ENCODE measurements at regions not wholly inside any gene's neighbourhood (a gene's known extent, or its start where the extent isn't known, plus 50 kb on each side); places are given as distances from the start of the nearest gene placed in this dataset.

- no peak overlapping the region for H3K4me3 ChIP-seq
- no peaks in the 10 kb centered on the region for H3K36me3 ChIP-seq
- DNase-seq: no peak
- H3K27ac ChIP-seq: no peak overlapping the region
- H3K9me3 ChIP-seq: no peaks in the 10 kb centered on the region
- in situ Hi-C loops (cut with MboI; ENCODE audit: low pct_ligation_motif_present in 1 of 4, low pct_unique_long_range_greater_than_20kb in 1 of 4, low sequenced_read_pairs in 3 of 4) (loop anchor here in 1 of 4 donors (25.0 kb wide), 1 partner anchor 105 kb away; no protein-coding TSS in a partner anchor), intact Hi-C loops (cut with DNase I; ENCODE audit: low total_unique reads) (loop anchor here (1.0 kb wide), 1 partner anchor 20 kb away; no protein-coding TSS in a partner anchor)
- no peaks in the 10 kb centered on the region for H3K27me3 ChIP-seq
- 60 to 68% methylated on average over 9 to 10 of the region's 10 CpGs for WGBS, 2 donors (ENCODE audit: low coverage in 1 of 2)
- TF ChIP-seq POLR2A (IDR thresholded peaks at IDR 0.05): no peak
- no peak for TF ChIP-seq CTCF (IDR thresholded peaks at IDR 0.05)
- TF ChIP-seq POLR2AphosphoS5 (IDR thresholded peaks at IDR 0.05): no peak
- no peak for TF ChIP-seq EP300 (IDR thresholded peaks at IDR 0.05; ENCODE audit: low read depth)
- H3K4me1 ChIP-seq: no peaks in the 10 kb centered on the region
Measured at GRCh38 chr17:12567077-12568053, 98.3 kb upstream of the MYOCD start.

GRCh38 chr17:12568358-12569251 lies 97.1 kb upstream of the MYOCD start:
- 73 to 82% methylated on average over 5 to 14 of the region's 14 CpGs for WGBS, 2 donors (ENCODE audit: low coverage in 1 of 2)
- TF ChIP-seq CTCF (IDR thresholded peaks at IDR 0.05): no peak
- H3K36me3 ChIP-seq: no peaks in the 10 kb centered on the region
- no peaks in the 10 kb centered on the region for H3K9me3 ChIP-seq
- in situ Hi-C loops (cut with MboI; ENCODE audit: low pct_ligation_motif_present in 1 of 4, low pct_unique_long_range_greater_than_20kb in 1 of 4, low sequenced_read_pairs in 3 of 4) (loop anchor here in 1 of 4 donors (25.0 kb wide), 1 partner anchor 106 kb away; no protein-coding TSS in a partner anchor), intact Hi-C loops (cut with DNase I; ENCODE audit: low total_unique reads) (no loop called here)
- no peak overlapping the region for H3K4me3 ChIP-seq
- no peaks in the 10 kb centered on the region for H3K4me1 ChIP-seq
- H3K27me3 ChIP-seq: no peaks in the 10 kb centered on the region
- H3K27ac ChIP-seq: no peak overlapping the region
- no peak for DNase-seq

GRCh38 chr17:12571606-12572005 lies 94.1 kb upstream of the MYOCD start:
- WGBS, 2 donors (ENCODE audit: low coverage in 1 of 2): 76 to 92% methylated on average over 3 of the region's 3 CpGs
- H3K4me3 ChIP-seq: no peak overlapping the region
- TF ChIP-seq POLR2AphosphoS5 (IDR thresholded peaks at IDR 0.05): no peak
- TF ChIP-seq POLR2A (IDR thresholded peaks at IDR 0.05): no peak
- no peak for TF ChIP-seq CTCF (IDR thresholded peaks at IDR 0.05)
- TF ChIP-seq EP300 (IDR thresholded peaks at IDR 0.05; ENCODE audit: low read depth): no peak
- H3K4me1 ChIP-seq: no peaks in the 10 kb centered on the region
- intact Hi-C loops (cut with DNase I; ENCODE audit: low total_unique reads) (no loop called here), in situ Hi-C loops (cut with MboI; ENCODE audit: low pct_ligation_motif_present in 1 of 4, low pct_unique_long_range_greater_than_20kb in 1 of 4, low sequenced_read_pairs in 3 of 4) (loop anchor here in 1 of 4 donors (25.0 kb wide), 1 partner anchor 109 kb away; no protein-coding TSS in a partner anchor)
- no peaks in the 10 kb centered on the region for H3K36me3 ChIP-seq
- no peak for DNase-seq
- H3K27me3 ChIP-seq: no peaks in the 10 kb centered on the region
- no peak overlapping the region for H3K27ac ChIP-seq
- no peaks in the 10 kb centered on the region for H3K9me3 ChIP-seq

- H3K4me3 ChIP-seq: no peak overlapping the region
- DNase-seq: no peak
- H3K27ac ChIP-seq: no peak overlapping the region
- intact Hi-C loops (cut with DNase I; ENCODE audit: low total_unique reads): no loop called here
- WGBS, 2 donors (ENCODE audit: low coverage in 1 of 2): 75% methylated on average over 2 of the region's 2 CpGs
- H3K36me3 ChIP-seq: no peaks in the 10 kb centered on the region
- no peaks in the 10 kb centered on the region for H3K9me3 ChIP-seq
- no peaks in the 10 kb centered on the region for H3K27me3 ChIP-seq
- H3K4me1 ChIP-seq: no peaks in the 10 kb centered on the region
- TF ChIP-seq CTCF (IDR thresholded peaks at IDR 0.05) (no peak), POLR2A (IDR thresholded peaks at IDR 0.05) (no peak), POLR2AphosphoS5 (IDR thresholded peaks at IDR 0.05) (no peak), EP300 (IDR thresholded peaks at IDR 0.05; ENCODE audit: low read depth) (no peak)
- in situ Hi-C loops (cut with MboI; ENCODE audit: low pct_ligation_motif_present in 1 of 4, low pct_unique_long_range_greater_than_20kb in 1 of 4, low sequenced_read_pairs in 3 of 4): loop anchor here in 1 of 4 donors (25.0 kb wide), 1 partner anchor 112 kb away; no protein-coding TSS in a partner anchor
Measured at GRCh38 chr17:12574525-12574924, 91.2 kb upstream of the MYOCD start.
